HG03103 (cell line): ENCODE measurements at regions not wholly inside any gene's neighbourhood (a gene's known extent, or its start where the extent isn't known, plus 50 kb on each side); places are given as distances from the start of the nearest gene placed in this dataset.
"Not testable (repeated sequence)": the region's sequence is repeated elsewhere in the genome, so short reads cannot be mapped to it uniquely, and the experiment has no call there.

Source experiments
- ATAC-seq: cut with Tn5 transposase; IDR thresholded peaks from one replicate; pipeline ENCODE4 v1.9.1; 2021; ENCODE audit warnings: low read depth; ENCODE audit not compliant: unreplicated experiment

- not testable (repeated sequence) for ATAC-seq
These were observed 133.8 kb upstream of the POU3F1 start for GRCh38 chr1:38180388-38180787.

- ATAC-seq, result no peak
These were observed 132.9 kb upstream of the POU3F1 start for GRCh38 chr1:38179483-38179882.

GRCh38 chr1:38178216-38178615 lies 131.6 kb upstream of the POU3F1 start:
- ATAC-seq, result no peak

- ATAC-seq, result no peak
These were observed 128.5 kb upstream of the POU3F1 start for GRCh38 chr1:38175121-38175520.

- ATAC-seq, result no peak
These were observed 127.3 kb upstream of the POU3F1 start for GRCh38 chr1:38173848-38174247.

GRCh38 chr1:38173157-38173831 lies 126.7 kb upstream of the POU3F1 start:
- ATAC-seq, result no peak

- no peak for ATAC-seq
These were observed 122.5 kb upstream of the POU3F1 start for GRCh38 chr1:38169121-38169520.

- no peak for ATAC-seq
These were observed 121.8 kb upstream of the POU3F1 start for GRCh38 chr1:38168365-38168764.

- ATAC-seq, result no peak
These were observed 119.9 kb upstream of the POU3F1 start for GRCh38 chr1:38166461-38166860.

GRCh38 chr1:38153778-38154470 lies 107.3 kb upstream of the POU3F1 start:
- no peak for ATAC-seq

GRCh38 chr1:38153066-38153777 lies 106.6 kb upstream of the POU3F1 start:
- no peak for ATAC-seq

- ATAC-seq, result no peak
These were observed 105.9 kb upstream of the POU3F1 start for GRCh38 chr1:38152351-38153065.

- ATAC-seq, result no peak
These were observed 104.8 kb upstream of the POU3F1 start for GRCh38 chr1:38151399-38151798.

GRCh38 chr1:38146079-38146478 lies 99.5 kb upstream of the POU3F1 start:
- ATAC-seq, result not testable (repeated sequence)

GRCh38 chr1:38142606-38143005 lies 96.0 kb upstream of the POU3F1 start:
- ATAC-seq, result no peak

GRCh38 chr1:38141483-38141882 lies 94.9 kb upstream of the POU3F1 start:
- ATAC-seq, result no peak

GRCh38 chr1:38139738-38140487 lies 93.3 kb upstream of the POU3F1 start:
- no peak for ATAC-seq

- no peak for ATAC-seq
These were observed 92.1 kb upstream of the POU3F1 start for GRCh38 chr1:38138498-38139233.

- ATAC-seq, result no peak
These were observed 90.6 kb upstream of the POU3F1 start for GRCh38 chr1:38137164-38137563.
